Colonic mucosa (tissue), 4 donors: ENCODE measurements at regions not wholly inside any gene's neighbourhood (a gene's known extent, or its start where the extent isn't known, plus 50 kb on each side); places are given as distances from the start of the nearest gene placed in this dataset.

Source experiments
- DNase-seq: peaks from one replicate; pipeline ENCODE4 v3.0.0-alpha.2; 2020
- H3K27ac ChIP-seq: fragments of 200-600 bp; one replicate; pipeline ENCODE4 v1.8.0; 2021
- H3K27me3 ChIP-seq: fragments of 200-600 bp; one replicate; pipeline ENCODE4 v1.8.0; 2021
- H3K36me3 ChIP-seq: fragments of 200-600 bp; one replicate; pipeline ENCODE4 v1.8.0; 2021
- H3K4me1 ChIP-seq: fragments of 200-600 bp; one replicate; pipeline ENCODE4 v1.8.0; 2021; ENCODE audit warnings: mild to moderate bottlenecking
- H3K4me3 ChIP-seq: fragments of 200-600 bp; one replicate; pipeline ENCODE4 v1.8.0; 2021
- H3K9ac ChIP-seq, 2 donors: one replicate each; pipeline ENCODE4 v1.7.0; 2013; ENCODE audit warnings: control low read depth in 2 of 2, low read depth in 2 of 2, low read length in 2 of 2
- H3K9me3 ChIP-seq: fragments of 200-600 bp; one replicate; pipeline ENCODE4 v1.8.0; 2021
- intact Hi-C: fragments of 100-400 bp; cut with DNase I; formaldehyde crosslinking; loops from one replicate; pipeline ENCODE4 v1.14.1; 2022
- TF ChIP-seq, protein P1 (sequence below): fragments of 200-600 bp; IDR thresholded peaks from one replicate; pipeline ENCODE4 v1.8.0; 2022; ENCODE audit warnings: antibody characterized with exemption, mild to moderate bottlenecking
- donor health status: healthy.
- donor health status: DM: no; HTN: no; CAD: no.
- donor health status: DM: no; HTN: no; CAD: no.

DNA sequence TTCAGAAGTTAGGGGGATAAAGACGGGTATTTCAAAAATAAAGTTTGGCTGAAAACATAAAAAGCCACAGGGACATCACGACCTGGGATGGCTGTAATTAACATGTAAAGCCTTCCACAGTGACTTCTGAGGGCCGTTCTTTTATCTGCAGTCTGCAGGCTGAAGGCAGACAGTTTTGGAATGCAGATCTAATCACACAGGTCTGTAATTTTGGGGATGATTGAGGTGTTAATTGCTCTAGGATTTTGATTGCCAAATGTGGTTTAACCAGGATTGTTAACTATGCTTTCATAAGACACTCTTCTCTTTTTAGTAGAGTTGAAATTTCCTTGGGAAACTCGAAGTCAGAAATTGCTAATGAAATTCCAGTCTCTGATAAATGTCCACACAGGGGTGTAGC lies 355.5 kb downstream of the ATP23 start:
- Histone ChIP-seq H3K4me3 (no peak overlapping the region), H3K36me3 (no peaks in the 10 kb centered on the region), H3K9me3 (no peaks in the 10 kb centered on the region), H3K4me1 (no peaks in the 10 kb centered on the region), H3K27ac (no peak overlapping the region), H3K9ac (no peak overlapping the region), H3K27me3 (no peaks in the 10 kb centered on the region)
- TF ChIP-seq, protein P1, sequence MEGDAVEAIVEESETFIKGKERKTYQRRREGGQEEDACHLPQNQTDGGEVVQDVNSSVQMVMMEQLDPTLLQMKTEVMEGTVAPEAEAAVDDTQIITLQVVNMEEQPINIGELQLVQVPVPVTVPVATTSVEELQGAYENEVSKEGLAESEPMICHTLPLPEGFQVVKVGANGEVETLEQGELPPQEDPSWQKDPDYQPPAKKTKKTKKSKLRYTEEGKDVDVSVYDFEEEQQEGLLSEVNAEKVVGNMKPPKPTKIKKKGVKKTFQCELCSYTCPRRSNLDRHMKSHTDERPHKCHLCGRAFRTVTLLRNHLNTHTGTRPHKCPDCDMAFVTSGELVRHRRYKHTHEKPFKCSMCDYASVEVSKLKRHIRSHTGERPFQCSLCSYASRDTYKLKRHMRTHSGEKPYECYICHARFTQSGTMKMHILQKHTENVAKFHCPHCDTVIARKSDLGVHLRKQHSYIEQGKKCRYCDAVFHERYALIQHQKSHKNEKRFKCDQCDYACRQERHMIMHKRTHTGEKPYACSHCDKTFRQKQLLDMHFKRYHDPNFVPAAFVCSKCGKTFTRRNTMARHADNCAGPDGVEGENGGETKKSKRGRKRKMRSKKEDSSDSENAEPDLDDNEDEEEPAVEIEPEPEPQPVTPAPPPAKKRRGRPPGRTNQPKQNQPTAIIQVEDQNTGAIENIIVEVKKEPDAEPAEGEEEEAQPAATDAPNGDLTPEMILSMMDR = no peak
- intact Hi-C loops = no loop called here
- no peak for DNase-seq

DNA sequence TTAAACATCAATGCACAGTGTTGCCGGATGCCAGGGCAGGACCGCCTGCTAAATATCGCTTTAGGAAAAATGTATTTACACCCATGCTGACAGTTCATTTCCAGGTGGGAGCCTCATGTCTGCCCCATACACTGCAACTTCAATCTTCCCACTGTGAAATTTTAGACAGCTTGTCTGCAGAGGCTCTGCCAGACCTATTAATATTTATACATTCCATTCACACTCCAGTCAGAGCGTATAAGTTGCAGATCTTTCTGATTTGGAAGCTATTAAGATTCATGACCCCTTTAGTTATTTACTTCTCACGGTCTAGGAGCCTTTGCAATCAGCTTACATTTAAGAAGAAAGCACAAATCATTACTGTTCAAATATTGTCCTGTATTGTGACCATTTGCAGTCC lies 357.4 kb downstream of the ATP23 start:
- no peaks in the 10 kb centered on the region for H3K36me3 ChIP-seq
- no peaks in the 10 kb centered on the region for H3K27me3 ChIP-seq
- DNase-seq = no peak
- H3K27ac ChIP-seq = no peak overlapping the region
- H3K4me3 ChIP-seq = no peak overlapping the region
- TF ChIP-seq, protein P1 = no peak
- H3K9me3 ChIP-seq = no peaks in the 10 kb centered on the region
- no peaks in the 10 kb centered on the region for H3K4me1 ChIP-seq
- intact Hi-C loops = no loop called here
- H3K9ac ChIP-seq = no peak overlapping the region

DNA sequence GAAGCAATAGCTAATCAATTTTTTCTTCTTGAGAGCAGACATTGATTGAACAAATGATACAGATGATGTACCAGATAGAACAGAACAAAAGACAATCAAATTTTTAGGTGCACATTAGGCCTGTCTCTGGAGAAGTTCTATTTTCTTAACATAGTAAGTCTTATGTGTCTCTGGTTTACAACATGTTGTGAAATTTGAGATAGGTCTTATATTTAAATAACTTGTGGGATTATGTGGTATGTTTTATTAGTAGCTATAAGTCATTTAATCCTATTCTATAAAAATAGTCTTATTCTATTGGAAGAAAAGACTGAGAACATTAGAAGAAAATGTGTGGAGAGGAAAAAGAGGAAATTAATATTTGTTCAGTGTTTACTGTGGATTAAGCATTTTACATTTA lies 358.0 kb downstream of the ATP23 start:
- Histone ChIP-seq H3K27ac (no peak overlapping the region), H3K4me1 (no peaks in the 10 kb centered on the region), H3K27me3 (no peaks in the 10 kb centered on the region), H3K9me3 (no peaks in the 10 kb centered on the region), H3K4me3 (no peak overlapping the region), H3K36me3 (no peaks in the 10 kb centered on the region), H3K9ac (no peak overlapping the region)
- intact Hi-C loops = no loop called here
- TF ChIP-seq, protein P1 = no peak
- no peak for DNase-seq

DNA sequence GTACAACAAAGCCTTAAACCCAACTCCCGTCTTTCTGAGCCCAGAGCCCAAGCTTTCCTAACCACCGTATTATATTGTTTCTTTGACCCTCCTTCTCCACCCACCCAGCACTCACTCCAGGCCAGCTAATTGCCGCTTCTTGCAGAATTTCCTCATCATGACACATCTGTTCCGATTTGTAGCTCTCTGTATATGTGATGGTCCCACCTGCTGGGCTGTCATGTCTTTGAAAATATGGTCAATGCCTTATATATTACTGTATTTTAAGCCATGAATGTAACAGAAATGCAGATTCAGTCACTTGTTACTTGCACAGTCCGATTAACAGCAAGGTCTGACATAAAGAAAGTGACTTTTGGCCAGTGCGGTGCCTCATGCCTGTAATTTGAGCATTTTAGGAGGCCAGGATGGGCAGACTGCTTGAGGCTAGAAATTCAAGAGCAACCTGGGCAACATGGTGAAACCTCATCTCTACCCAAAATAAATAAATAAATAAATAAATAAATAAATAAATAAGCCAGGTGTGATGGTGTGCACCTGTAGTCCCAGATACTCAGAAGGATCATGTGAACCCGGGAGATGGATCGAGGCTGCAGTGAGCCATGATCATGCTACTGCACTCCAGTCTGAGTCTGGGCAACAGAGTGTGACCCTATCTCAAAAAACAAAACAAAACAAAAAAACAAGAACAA lies 359.8 kb downstream of the ATP23 start:
- no peaks in the 10 kb centered on the region for H3K4me1 ChIP-seq
- H3K27ac ChIP-seq = no peak overlapping the region
- TF ChIP-seq, protein P1 = no peak
- H3K9ac ChIP-seq = no peak overlapping the region
- intact Hi-C loops = loop anchor here (10.0 kb wide), 1 partner anchor 316 kb away; no protein-coding TSS in a partner anchor
- DNase-seq = no peak
- no peak overlapping the region for H3K4me3 ChIP-seq
- no peaks in the 10 kb centered on the region for H3K36me3 ChIP-seq
- H3K27me3 ChIP-seq = no peaks in the 10 kb centered on the region
- H3K9me3 ChIP-seq = no peaks in the 10 kb centered on the region

DNA sequence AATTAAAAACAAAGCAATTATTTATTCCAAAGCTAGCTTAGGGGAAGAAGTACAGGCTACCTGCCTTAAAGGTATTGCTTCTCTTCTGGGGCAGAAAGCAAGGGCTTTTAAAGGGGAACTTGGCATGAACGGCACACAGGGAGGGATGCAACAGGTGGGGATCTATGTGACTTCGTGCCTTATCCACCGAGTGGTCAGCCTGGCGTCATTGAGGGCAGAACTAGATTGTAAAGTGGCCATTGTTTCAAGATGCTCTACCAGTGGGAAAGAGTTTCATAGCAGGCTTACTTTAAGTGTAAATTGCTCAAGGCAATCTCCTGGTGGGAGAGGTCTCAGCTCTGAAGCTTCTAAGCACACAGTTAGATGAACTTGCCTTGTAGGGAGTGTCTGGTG lies 360.4 kb downstream of the ATP23 start:
- intact Hi-C loops = loop anchor here (10.0 kb wide), 1 partner anchor 317 kb away; no protein-coding TSS in a partner anchor

More for the DNA sequence above, 360.4 kb downstream of the ATP23 start:
- Histone ChIP-seq H3K9me3 (no peaks in the 10 kb centered on the region), H3K36me3 (no peaks in the 10 kb centered on the region), H3K9ac (no peak overlapping the region), H3K27me3 (no peaks in the 10 kb centered on the region), H3K27ac (no peak overlapping the region), H3K4me1 (no peaks in the 10 kb centered on the region), H3K4me3 (no peak overlapping the region)
- TF ChIP-seq, protein P1 = no peak
- no peak for DNase-seq
